ENCODE measurements at regions not wholly inside any gene's neighbourhood (a gene's known extent, or its start where the extent isn't known, plus 50 kb on each side); places are given as distances from the start of the nearest gene placed in this dataset.
"Not testable (repeated sequence)": the region's sequence is repeated elsewhere in the genome, so short reads cannot be mapped to it uniquely, and the experiment has no call there.

DNA sequence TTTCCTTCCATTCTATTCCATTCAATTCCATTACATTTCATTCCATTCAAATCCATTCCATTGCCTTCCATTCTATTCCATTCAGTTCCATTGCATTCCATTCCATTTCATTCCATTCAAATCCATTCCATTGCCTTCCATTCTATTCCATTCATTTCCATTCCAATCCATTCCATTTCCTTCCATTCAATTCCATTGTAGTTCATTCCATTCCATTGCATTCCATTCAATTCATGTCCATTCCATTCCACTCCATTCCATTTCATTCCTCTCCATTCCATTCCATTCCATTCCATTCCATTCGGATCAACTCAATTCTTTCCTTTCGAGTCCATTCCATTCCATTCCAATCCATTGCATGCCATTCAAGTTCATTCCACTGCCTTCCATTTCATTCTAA lies 1128.3 kb downstream of the RPIA start:
- Mint-ChIP-seq H3K27me3 (ENCODE audit: insufficient read depth, unreplicated experiment) (no peaks in the 10 kb centered on the region), H3K36me3 (ENCODE audit: insufficient read depth, unreplicated experiment) (peaks cover 7% of the 10 kb centered on the region), H3K27ac (ENCODE audit: unreplicated experiment) (no peak overlapping the region), H3K9me3 (ENCODE audit: unreplicated experiment) (peaks cover 59% of the 10 kb centered on the region), H3K4me1 (ENCODE audit: low read depth, unreplicated experiment) (no peaks in the 10 kb centered on the region), H3K4me3 (ENCODE audit: unreplicated experiment) (no peak overlapping the region)
- Histone ChIP-seq H3K27me3 (replicated peaks; ENCODE audit: control insufficient read depth, insufficient read depth, low read length) (no peaks in the 10 kb centered on the region), H3K4me3 (ENCODE audit: low read depth, low read length) (no peak overlapping the region), H3K36me3 (ENCODE audit: control insufficient read depth, insufficient read depth, low read length) (no peaks in the 10 kb centered on the region), H3K9me3 (peaks cover 14% of the 10 kb centered on the region), H3K4me1 (no peaks in the 10 kb centered on the region)
- POLR2A ChIA-PET: no interaction called here
- CTCF ChIA-PET: no interaction called here
- BruUV-seq (replicated peaks): no TSS peak
- intact Hi-C loops (cut with micrococcal nuclease; ENCODE audit: unreplicated experiment): no loop called here
- TF ChIP-seq, protein P1, sequence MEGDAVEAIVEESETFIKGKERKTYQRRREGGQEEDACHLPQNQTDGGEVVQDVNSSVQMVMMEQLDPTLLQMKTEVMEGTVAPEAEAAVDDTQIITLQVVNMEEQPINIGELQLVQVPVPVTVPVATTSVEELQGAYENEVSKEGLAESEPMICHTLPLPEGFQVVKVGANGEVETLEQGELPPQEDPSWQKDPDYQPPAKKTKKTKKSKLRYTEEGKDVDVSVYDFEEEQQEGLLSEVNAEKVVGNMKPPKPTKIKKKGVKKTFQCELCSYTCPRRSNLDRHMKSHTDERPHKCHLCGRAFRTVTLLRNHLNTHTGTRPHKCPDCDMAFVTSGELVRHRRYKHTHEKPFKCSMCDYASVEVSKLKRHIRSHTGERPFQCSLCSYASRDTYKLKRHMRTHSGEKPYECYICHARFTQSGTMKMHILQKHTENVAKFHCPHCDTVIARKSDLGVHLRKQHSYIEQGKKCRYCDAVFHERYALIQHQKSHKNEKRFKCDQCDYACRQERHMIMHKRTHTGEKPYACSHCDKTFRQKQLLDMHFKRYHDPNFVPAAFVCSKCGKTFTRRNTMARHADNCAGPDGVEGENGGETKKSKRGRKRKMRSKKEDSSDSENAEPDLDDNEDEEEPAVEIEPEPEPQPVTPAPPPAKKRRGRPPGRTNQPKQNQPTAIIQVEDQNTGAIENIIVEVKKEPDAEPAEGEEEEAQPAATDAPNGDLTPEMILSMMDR (IDR thresholded peaks at IDR 0.05; ENCODE audit: insufficient read depth in 1 of 2, low read depth in 1 of 2, low read length in 1 of 2, severe bottlenecking in 1 of 2, unreplicated experiment in 1 of 2): no peak
- DNase-seq: no peak

GRCh38 chr2:89820248-89820647 lies 1128.8 kb downstream of the RPIA start:
- CTCF ChIA-PET: no interaction called here
- Mint-ChIP-seq H3K9me3 (ENCODE audit: unreplicated experiment) (peaks cover 56% of the 10 kb centered on the region), H3K27ac (ENCODE audit: unreplicated experiment) (no peak overlapping the region), H3K27me3 (ENCODE audit: insufficient read depth, unreplicated experiment) (no peaks in the 10 kb centered on the region), H3K36me3 (ENCODE audit: insufficient read depth, unreplicated experiment) (peaks cover 7% of the 10 kb centered on the region), H3K4me3 (ENCODE audit: unreplicated experiment) (no peak overlapping the region), H3K4me1 (ENCODE audit: low read depth, unreplicated experiment) (no peaks in the 10 kb centered on the region)
- POLR2A ChIA-PET: no interaction called here
- Histone ChIP-seq H3K9me3 (peaks cover 14% of the 10 kb centered on the region), H3K36me3 (ENCODE audit: control insufficient read depth, insufficient read depth, low read length) (no peaks in the 10 kb centered on the region), H3K4me3 (ENCODE audit: low read depth, low read length) (no peak overlapping the region), H3K27me3 (replicated peaks; ENCODE audit: control insufficient read depth, insufficient read depth, low read length) (no peaks in the 10 kb centered on the region), H3K4me1 (no peaks in the 10 kb centered on the region)
- no peak for DNase-seq
- intact Hi-C loops (cut with micrococcal nuclease; ENCODE audit: unreplicated experiment): no loop called here
- BruUV-seq (replicated peaks): no TSS peak
- TF ChIP-seq, protein P1 (IDR thresholded peaks at IDR 0.05; ENCODE audit: insufficient read depth in 1 of 2, low read depth in 1 of 2, low read length in 1 of 2, severe bottlenecking in 1 of 2, unreplicated experiment in 1 of 2): no peak

DNA sequence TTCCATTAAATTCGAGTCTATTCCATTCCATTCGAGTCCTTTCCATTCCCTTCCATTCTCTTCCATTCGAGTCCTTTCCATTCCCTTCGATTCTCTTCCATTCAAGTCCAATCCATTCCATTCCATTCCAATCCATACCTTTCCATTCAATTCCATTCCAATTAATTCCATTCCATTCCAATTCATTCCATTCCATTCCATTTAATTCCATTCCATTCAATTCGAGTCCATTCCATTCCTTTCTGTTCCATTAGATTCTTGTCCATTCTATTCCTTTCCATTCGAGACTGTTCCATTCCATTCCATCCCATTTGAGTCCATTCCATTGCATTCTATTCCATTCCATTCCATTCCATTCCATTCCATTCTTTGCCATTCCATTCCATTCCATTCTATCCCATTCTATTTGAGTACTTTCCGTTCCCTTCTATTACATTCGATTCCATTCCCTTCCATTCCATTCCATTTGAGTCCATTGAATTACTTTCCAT lies 1130.0 kb downstream of the RPIA start:
- H3K9me3 Mint-ChIP-seq (ENCODE audit: unreplicated experiment): peaks cover 56% of the 10 kb centered on the region
- CTCF ChIA-PET: no interaction called here
- H3K4me3 Mint-ChIP-seq (ENCODE audit: unreplicated experiment): no peak overlapping the region
- Histone ChIP-seq H3K27me3 (replicated peaks; ENCODE audit: control insufficient read depth, insufficient read depth, low read length) (no peaks in the 10 kb centered on the region), H3K4me1 (no peaks in the 10 kb centered on the region), H3K36me3 (ENCODE audit: control insufficient read depth, insufficient read depth, low read length) (no peaks in the 10 kb centered on the region), H3K9me3 (peaks cover 14% of the 10 kb centered on the region), H3K4me3 (ENCODE audit: low read depth, low read length) (no peak overlapping the region)
- no peak overlapping the region for H3K27ac Mint-ChIP-seq (ENCODE audit: unreplicated experiment)
- H3K36me3 Mint-ChIP-seq (ENCODE audit: insufficient read depth, unreplicated experiment): peaks cover 7% of the 10 kb centered on the region
- no peak for DNase-seq
- H3K27me3 Mint-ChIP-seq (ENCODE audit: insufficient read depth, unreplicated experiment): no peaks in the 10 kb centered on the region
- no TSS peak for BruUV-seq (replicated peaks)
- POLR2A ChIA-PET: no interaction called here
- intact Hi-C loops (cut with micrococcal nuclease; ENCODE audit: unreplicated experiment): no loop called here
- TF ChIP-seq, protein P1 (IDR thresholded peaks at IDR 0.05; ENCODE audit: insufficient read depth in 1 of 2, low read depth in 1 of 2, low read length in 1 of 2, severe bottlenecking in 1 of 2, unreplicated experiment in 1 of 2): no peak
- H3K4me1 Mint-ChIP-seq (ENCODE audit: low read depth, unreplicated experiment): no peaks in the 10 kb centered on the region

DNA sequence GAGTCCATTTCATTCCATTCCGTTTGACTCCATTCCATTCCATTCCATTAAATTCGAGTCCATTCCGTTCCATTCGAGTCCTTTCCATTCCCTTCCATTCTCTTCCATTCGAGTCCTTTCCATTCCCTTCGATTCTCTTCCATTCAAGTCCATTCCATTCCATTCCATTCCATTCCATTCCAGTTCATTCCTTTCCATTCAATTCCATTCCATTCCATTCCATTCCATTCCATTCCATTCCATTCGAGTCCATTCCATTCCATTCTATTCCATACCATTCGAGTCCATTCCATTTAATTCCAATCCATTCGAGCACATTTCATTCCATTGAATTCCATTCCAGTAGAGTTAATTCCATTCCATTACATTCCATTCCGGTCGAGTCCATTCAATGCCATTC lies 1130.9 kb downstream of the RPIA start:
- H3K4me3 Mint-ChIP-seq (ENCODE audit: unreplicated experiment); H3K27me3 Mint-ChIP-seq (ENCODE audit: insufficient read depth, unreplicated experiment); POLR2A ChIA-PET; H3K27ac Mint-ChIP-seq (ENCODE audit: unreplicated experiment); H3K36me3 ChIP-seq (ENCODE audit: control insufficient read depth, insufficient read depth, low read length); DNase-seq; CTCF ChIA-PET; H3K4me1 ChIP-seq; H3K4me3 ChIP-seq (ENCODE audit: low read depth, low read length); H3K36me3 Mint-ChIP-seq (ENCODE audit: insufficient read depth, unreplicated experiment); BruUV-seq (replicated peaks); H3K27me3 ChIP-seq (replicated peaks; ENCODE audit: control insufficient read depth, insufficient read depth, low read length); H3K4me1 Mint-ChIP-seq (ENCODE audit: low read depth, unreplicated experiment); intact Hi-C loops (cut with micrococcal nuclease; ENCODE audit: unreplicated experiment): not testable (repeated sequence)
- peaks cover 14% of the 10 kb centered on the region for H3K9me3 ChIP-seq
- H3K9me3 Mint-ChIP-seq (ENCODE audit: unreplicated experiment): peaks cover 55% of the 10 kb centered on the region
